ENCODE measurements at regions not wholly inside any gene's neighbourhood (a gene's known extent, or its start where the extent isn't known, plus 50 kb on each side); places are given as distances from the start of the nearest gene placed in this dataset.

DNA sequence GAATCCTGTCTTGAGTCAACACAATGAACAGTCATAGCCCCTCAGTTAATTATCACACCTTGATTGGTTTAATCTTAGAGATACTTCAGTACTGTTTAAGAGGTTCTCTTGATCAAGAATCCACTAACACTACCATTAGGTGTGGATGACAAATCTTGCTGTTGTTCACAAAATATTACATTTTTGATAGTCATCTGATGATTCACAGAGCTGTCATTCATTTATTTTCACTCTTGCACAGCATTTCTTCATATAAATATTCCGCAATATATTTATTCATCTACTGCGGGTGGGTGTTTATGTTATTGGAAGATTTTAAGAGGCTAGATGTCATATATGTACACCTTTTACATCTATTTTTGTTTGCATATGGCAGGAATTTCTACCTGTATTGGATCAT, 1138.1 kb upstream of the PRKX start:
- no peak for TF ChIP-seq ZFX (IDR thresholded peaks at IDR 0.05; ENCODE audit: borderline replicate concordance)
- TF ChIP-seq, protein P1, sequence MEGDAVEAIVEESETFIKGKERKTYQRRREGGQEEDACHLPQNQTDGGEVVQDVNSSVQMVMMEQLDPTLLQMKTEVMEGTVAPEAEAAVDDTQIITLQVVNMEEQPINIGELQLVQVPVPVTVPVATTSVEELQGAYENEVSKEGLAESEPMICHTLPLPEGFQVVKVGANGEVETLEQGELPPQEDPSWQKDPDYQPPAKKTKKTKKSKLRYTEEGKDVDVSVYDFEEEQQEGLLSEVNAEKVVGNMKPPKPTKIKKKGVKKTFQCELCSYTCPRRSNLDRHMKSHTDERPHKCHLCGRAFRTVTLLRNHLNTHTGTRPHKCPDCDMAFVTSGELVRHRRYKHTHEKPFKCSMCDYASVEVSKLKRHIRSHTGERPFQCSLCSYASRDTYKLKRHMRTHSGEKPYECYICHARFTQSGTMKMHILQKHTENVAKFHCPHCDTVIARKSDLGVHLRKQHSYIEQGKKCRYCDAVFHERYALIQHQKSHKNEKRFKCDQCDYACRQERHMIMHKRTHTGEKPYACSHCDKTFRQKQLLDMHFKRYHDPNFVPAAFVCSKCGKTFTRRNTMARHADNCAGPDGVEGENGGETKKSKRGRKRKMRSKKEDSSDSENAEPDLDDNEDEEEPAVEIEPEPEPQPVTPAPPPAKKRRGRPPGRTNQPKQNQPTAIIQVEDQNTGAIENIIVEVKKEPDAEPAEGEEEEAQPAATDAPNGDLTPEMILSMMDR (IDR thresholded peaks at IDR 0.05) = no peak
- no peak overlapping the region for H3K27ac ChIP-seq

DNA sequence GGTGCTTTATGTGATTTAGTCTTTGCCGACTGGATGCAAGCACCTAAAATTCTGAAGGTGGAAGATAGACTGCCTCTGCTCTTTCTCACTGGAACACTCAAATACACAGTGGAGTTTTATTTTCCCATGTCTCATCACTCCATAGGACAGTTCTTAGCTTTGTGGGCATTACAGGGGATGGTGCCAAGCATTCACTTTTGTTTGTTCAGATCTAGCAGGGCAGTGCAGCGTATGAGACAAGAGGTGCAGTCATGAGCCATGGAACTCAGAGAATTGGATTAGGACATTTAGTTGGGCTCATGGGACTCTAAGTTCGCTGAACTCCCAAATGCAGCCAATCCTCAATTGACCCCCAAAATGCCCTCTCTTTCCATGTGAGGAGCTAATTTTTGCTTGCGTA, 1136.9 kb upstream of the PRKX start:
- TF ChIP-seq ZFX (IDR thresholded peaks at IDR 0.05; ENCODE audit: borderline replicate concordance) = no peak
- TF ChIP-seq, protein P1 (IDR thresholded peaks at IDR 0.05) = no peak

DNA sequence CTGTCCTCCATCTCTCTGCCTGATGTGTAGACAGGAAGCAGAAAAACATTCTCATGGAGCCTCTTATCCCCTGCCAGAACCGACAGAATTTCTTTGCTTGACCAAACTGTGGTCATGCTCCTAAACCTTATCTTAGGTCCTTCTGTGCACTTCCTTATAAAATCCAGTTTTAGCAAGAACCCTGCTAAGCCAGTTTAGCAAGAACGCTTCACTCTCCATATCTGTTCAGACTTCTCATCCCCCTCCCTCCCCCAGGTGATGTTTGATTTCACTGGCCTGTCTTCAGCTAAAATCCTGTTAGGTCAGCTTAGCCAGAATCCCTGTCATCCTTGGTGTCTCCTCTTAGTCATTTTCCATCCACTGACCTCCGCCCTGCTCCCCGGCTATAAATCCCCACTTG, 1130.9 kb upstream of the PRKX start:
- no peak for TF ChIP-seq ZFX (IDR thresholded peaks at IDR 0.05; ENCODE audit: borderline replicate concordance)
- H3K27ac ChIP-seq = no peak overlapping the region

More for the DNA sequence above, 1136.9 kb upstream of the PRKX start:
- H3K27ac ChIP-seq = no peak overlapping the region

DNA sequence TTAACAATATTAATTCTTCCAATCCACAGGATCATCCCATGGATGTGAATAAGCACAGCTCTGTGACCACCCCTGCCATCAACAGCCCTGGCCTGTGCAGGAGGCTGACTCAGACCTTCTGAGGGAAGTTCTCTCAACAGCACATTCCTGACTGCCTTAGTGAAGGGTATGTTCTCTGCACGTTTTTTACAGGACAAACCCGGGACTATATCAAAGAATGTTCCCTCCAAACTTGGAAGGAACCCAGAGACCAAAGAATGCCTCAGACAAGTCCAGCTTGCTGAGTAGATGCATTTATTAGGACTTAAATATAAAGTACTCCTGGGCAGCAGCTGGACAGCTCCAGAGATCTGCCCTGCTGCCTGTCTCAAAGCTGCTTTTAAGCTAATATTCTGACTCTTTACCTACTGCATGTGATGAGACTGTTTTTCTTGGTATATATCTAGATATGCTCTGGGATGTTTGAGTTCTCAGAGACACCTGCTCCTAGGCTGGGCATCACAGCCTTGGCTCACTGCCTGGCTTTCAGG, 1127.8 kb upstream of the PRKX start:
- no peak overlapping the region for H3K27ac ChIP-seq
- TF ChIP-seq, protein P1 (IDR thresholded peaks at IDR 0.05) = no peak
- no peak for TF ChIP-seq ZFX (IDR thresholded peaks at IDR 0.05; ENCODE audit: borderline replicate concordance)

DNA sequence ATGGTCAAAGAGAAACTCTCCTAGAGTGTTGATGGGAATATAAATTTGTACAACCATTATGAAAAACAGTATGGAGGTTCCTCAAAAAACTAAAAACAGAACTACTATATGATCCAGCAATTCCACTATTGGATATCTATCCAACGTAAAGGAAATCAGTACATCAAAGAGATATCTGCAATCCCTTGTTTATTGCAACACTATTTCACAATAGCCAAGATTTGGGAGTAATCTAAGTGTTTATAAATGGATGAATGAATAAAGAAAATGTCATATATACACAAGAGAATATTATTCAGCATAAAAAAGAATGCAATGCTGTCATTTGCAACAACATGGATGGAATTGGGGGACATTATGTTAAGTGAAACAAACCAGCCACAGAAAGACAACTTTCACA, 1118.1 kb upstream of the PRKX start:
- TF ChIP-seq, protein P1 (IDR thresholded peaks at IDR 0.05) = no peak
- TF ChIP-seq ZFX (IDR thresholded peaks at IDR 0.05; ENCODE audit: borderline replicate concordance) = no peak
- no peak overlapping the region for H3K27ac ChIP-seq

DNA sequence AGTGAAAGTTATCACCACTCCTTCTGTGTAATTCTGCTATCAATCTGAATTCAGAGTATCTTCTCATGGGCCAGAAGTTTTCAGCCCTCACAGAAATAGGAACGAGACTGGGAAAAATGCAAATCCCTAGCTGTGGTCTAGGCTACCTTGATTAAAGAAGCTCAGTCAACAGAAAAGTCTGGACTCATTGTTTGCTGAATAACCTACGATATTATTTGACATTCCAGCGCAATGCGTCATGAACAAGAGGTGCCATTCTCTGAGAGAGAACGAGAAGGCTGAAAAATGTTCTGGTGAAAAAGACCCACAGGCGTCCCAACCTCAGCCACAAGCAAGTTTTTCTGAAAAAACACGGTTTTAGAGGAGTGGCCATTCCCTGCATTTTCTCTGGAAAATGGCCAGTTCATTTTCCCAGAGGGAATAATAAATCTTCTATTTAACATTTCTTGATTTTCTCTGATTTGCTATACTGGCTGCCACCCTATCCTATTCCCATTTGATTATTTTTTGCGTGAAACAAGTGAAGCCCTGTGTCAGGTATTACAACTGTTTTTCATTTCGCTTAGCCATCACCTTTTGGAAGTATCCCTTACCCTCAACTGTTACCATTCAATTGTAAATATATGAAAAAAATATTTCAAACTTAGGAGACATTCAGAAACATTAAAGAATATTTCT, 1117.6 kb upstream of the PRKX start:
- H3K27ac ChIP-seq = no peak overlapping the region
- TF ChIP-seq, protein P1 (IDR thresholded peaks at IDR 0.05) = no peak
- TF ChIP-seq ZFX (IDR thresholded peaks at IDR 0.05; ENCODE audit: borderline replicate concordance) = no peak

DNA sequence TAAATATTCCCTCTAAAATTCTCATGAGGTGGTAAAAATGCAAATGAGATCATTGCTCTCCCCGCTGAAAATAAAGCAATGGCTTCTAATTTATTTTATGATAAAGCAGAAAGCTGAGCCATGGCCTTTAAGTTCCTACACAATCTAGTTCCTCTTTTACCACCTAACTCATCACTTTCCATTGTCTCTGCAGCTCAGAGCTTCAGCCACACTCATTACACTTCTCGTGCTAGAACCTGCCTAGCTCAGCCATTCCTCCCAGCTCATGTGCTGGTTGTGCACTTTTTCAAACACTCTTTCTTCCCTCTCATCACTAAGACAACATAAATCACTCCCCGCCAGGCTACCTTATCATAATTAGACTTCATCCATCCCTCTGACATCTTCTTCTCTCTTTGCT, 1112.1 kb upstream of the PRKX start:
- H3K27ac ChIP-seq = no peak overlapping the region
- TF ChIP-seq ZFX (IDR thresholded peaks at IDR 0.05; ENCODE audit: borderline replicate concordance) = no peak
- TF ChIP-seq, protein P1 (IDR thresholded peaks at IDR 0.05) = no peak
